Testis (tissue), 2 donors: ENCODE measurements at regions not wholly inside any gene's neighbourhood (a gene's known extent, or its start where the extent isn't known, plus 50 kb on each side); places are given as distances from the start of the nearest gene placed in this dataset.

Experiments used
- CTCF ChIP-seq, 3 experiments: fragments of 450-650 bp in 2 of 3; fragments of 200-600 bp in 1 of 3; sonication (generic) in 1 of 3; IDR thresholded peaks; one replicate each; pipeline ENCODE4 v1.5.1; 2016 to 2019; ENCODE audit warnings: antibody characterized with exemption in 3 of 3, mild to moderate bottlenecking in 2 of 3, moderate library complexity in 1 of 3
- POLR2A ChIP-seq: fragments of 450-650 bp; IDR thresholded peaks from one replicate; pipeline ENCODE4 v1.6.1; 2017; ENCODE audit warnings: antibody characterized with exemption, mild to moderate bottlenecking, moderate library complexity

- TF ChIP-seq CTCF (IDR thresholded peaks at IDR 0.05), result no peak
- TF ChIP-seq POLR2A, result no peak
Observed at GRCh38 chr2:121906170-121906569, 150.7 kb downstream of the TSN start.
